Germinal center (tissue), 1 donor: ENCODE measurements at regions not wholly inside any gene's neighbourhood (a gene's known extent, or its start where the extent isn't known, plus 50 kb on each side); places are given as distances from the start of the nearest gene placed in this dataset.
"Not testable (repeated sequence)": the region's sequence is repeated elsewhere in the genome, so short reads cannot be mapped to it uniquely, and the experiment has no call there.

Experiments
- DNase-seq: peaks from one replicate; pipeline ENCODE4 v3.0.0; 2012; ENCODE audit warnings: mixed read lengths, low spot score

- no peak for DNase-seq
Observed at GRCh38 chr3:158026236-158026635, 80.0 kb downstream of the SHOX2 start.

GRCh38 chr3:158019897-158020296, 86.3 kb downstream of the SHOX2 start:
- not testable (repeated sequence) for DNase-seq

- no peak for DNase-seq
Observed at GRCh38 chr3:158018462-158018861, 87.8 kb downstream of the SHOX2 start.

GRCh38 chr3:158012901-158013300, 93.3 kb downstream of the SHOX2 start:
- DNase-seq: no peak

GRCh38 chr3:158005391-158006100, 100.7 kb downstream of the SHOX2 start:
- DNase-seq: no peak

- DNase-seq: no peak
Observed at GRCh38 chr3:157999246-157999645, 107.0 kb downstream of the SHOX2 start.

- no peak for DNase-seq
Observed at GRCh38 chr3:157982359-157982758, 123.9 kb downstream of the SHOX2 start.

GRCh38 chr3:157981819-157982218, 124.4 kb downstream of the SHOX2 start:
- no peak for DNase-seq

- DNase-seq: no peak
Observed at GRCh38 chr3:157979022-157979421, 127.2 kb downstream of the SHOX2 start.

GRCh38 chr3:157961665-157962064, 144.6 kb downstream of the SHOX2 start:
- no peak for DNase-seq

GRCh38 chr3:157958457-157958856, 147.8 kb downstream of the SHOX2 start:
- no peak for DNase-seq

- DNase-seq: no peak
Observed at GRCh38 chr3:157956850-157957249, 149.4 kb downstream of the SHOX2 start.

- no peak for DNase-seq
Observed at GRCh38 chr3:157956176-157956575, 150.0 kb downstream of the SHOX2 start.

GRCh38 chr3:157953565-157953964, 152.7 kb downstream of the SHOX2 start:
- DNase-seq: no peak

- DNase-seq: no peak
Observed at GRCh38 chr3:157948605-157949383, 157.4 kb downstream of the SHOX2 start.

- DNase-seq: no peak
Observed at GRCh38 chr3:157939166-157939565, 167.1 kb downstream of the SHOX2 start.

- DNase-seq: no peak
Observed at GRCh38 chr3:157938154-157938779, 168.0 kb downstream of the SHOX2 start.

- DNase-seq: no peak
Observed at GRCh38 chr3:157931517-157931916, 174.7 kb downstream of the SHOX2 start.

- DNase-seq: no peak
Observed at GRCh38 chr3:157930000-157930780, 176.0 kb downstream of the SHOX2 start.

GRCh38 chr3:157926822-157927221, 179.4 kb downstream of the SHOX2 start:
- DNase-seq: no peak

GRCh38 chr3:157922614-157923013, 183.6 kb downstream of the SHOX2 start:
- DNase-seq: no peak

GRCh38 chr3:157921811-157922210, 184.4 kb downstream of the SHOX2 start:
- DNase-seq: no peak
